ENCODE measurements at regions not wholly inside any gene's neighbourhood (a gene's known extent, or its start where the extent isn't known, plus 50 kb on each side); places are given as distances from the start of the nearest gene placed in this dataset.

DNA sequence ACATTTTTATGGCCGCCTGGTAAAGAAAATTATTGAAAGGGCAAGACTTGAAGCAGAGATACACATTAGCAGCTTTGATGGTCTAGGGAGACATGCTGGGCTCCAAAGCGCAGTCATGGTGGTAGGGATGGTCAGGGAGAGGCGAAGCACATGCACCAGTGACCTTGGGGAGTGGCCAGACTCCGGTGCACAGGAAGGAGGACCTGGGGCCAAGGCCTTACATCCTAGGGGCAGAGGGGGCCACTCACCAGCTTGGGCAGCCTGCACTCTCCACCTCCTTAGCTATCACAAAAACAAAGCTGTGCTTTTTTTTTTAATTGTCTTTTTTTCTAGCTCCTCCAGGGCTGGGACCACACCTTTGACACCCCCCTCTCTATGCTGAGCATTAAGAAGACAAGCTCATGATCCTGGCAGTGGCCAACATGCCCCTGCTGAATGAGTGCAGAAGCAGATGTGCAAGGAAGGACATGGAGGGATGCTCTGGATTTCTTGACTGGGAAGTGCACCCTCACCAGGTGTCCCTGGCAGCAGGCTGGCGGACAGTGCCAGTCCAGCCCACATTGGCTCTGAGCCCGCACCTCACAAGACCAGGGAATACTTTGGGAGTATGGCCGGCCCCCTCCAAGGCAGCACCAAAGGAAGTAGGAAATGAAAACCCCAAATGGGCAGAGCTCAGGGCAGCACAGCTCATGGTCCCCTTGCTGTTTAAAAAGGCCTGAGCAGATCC is 619.9 kb downstream of the TBC1D22A start (continued):
- TF ChIP-seq, protein P1, sequence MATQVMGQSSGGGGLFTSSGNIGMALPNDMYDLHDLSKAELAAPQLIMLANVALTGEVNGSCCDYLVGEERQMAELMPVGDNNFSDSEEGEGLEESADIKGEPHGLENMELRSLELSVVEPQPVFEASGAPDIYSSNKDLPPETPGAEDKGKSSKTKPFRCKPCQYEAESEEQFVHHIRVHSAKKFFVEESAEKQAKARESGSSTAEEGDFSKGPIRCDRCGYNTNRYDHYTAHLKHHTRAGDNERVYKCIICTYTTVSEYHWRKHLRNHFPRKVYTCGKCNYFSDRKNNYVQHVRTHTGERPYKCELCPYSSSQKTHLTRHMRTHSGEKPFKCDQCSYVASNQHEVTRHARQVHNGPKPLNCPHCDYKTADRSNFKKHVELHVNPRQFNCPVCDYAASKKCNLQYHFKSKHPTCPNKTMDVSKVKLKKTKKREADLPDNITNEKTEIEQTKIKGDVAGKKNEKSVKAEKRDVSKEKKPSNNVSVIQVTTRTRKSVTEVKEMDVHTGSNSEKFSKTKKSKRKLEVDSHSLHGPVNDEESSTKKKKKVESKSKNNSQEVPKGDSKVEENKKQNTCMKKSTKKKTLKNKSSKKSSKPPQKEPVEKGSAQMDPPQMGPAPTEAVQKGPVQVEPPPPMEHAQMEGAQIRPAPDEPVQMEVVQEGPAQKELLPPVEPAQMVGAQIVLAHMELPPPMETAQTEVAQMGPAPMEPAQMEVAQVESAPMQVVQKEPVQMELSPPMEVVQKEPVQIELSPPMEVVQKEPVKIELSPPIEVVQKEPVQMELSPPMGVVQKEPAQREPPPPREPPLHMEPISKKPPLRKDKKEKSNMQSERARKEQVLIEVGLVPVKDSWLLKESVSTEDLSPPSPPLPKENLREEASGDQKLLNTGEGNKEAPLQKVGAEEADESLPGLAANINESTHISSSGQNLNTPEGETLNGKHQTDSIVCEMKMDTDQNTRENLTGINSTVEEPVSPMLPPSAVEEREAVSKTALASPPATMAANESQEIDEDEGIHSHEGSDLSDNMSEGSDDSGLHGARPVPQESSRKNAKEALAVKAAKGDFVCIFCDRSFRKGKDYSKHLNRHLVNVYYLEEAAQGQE (IDR thresholded peaks at IDR 0.05; ENCODE audit: unreplicated experiment): no peak
- TF ChIP-seq, protein P2, sequence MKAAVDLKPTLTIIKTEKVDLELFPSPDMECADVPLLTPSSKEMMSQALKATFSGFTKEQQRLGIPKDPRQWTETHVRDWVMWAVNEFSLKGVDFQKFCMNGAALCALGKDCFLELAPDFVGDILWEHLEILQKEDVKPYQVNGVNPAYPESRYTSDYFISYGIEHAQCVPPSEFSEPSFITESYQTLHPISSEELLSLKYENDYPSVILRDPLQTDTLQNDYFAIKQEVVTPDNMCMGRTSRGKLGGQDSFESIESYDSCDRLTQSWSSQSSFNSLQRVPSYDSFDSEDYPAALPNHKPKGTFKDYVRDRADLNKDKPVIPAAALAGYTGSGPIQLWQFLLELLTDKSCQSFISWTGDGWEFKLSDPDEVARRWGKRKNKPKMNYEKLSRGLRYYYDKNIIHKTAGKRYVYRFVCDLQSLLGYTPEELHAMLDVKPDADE (IDR thresholded peaks at IDR 0.05): no peak

DNA sequence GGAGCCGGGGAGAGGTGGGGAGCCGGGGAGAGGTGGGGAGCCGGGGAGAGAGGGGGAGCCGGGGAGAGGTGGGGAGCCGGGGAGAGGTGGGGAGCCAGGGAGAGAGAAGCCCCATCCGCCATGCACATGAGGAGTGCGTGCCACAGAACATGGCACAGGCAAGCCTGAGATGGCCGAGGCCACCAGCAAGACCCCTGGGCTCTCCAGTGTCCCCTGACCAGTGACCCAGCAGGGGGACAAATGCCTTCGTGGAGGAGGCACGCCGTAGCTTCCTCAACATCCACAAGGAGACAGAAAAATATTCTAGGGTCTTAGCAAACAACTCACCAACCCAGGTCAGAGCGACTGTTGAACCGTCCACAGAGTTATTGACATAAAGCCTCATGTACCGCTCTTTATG is 618.8 kb downstream of the TBC1D22A start:
- no peaks in the 10 kb centered on the region for H3F3A ChIP-seq (replicated peaks; ENCODE audit: low read depth)
- H3K4me3 Mint-ChIP-seq: no peak overlapping the region
- no peak overlapping the region for H3K4me2 ChIP-seq
- no peaks in the 10 kb centered on the region for H3K9me2 ChIP-seq (ENCODE audit: insufficient read depth)
- no peaks in the 10 kb centered on the region for H3K79me2 ChIP-seq (replicated peaks; ENCODE audit: insufficient read depth)
- 0 out of 2 replicates have a peak, but pooled peaks cover 8% of the 10 kb centered on the region for H3K36me3 ChIP-seq (ENCODE audit: insufficient read depth)
- peaks cover 9% of the 10 kb centered on the region for H3K27me3 Mint-ChIP-seq (ENCODE audit: insufficient read depth, low read depth, poor library complexity)
- no peaks in the 10 kb centered on the region for H4K20me1 ChIP-seq (replicated peaks; ENCODE audit: insufficient read depth)
- peaks cover 58% of the 10 kb centered on the region for H3K36me3 Mint-ChIP-seq (ENCODE audit: low read depth)
- H3K4me1 ChIP-seq (ENCODE audit: insufficient read depth): no peaks in the 10 kb centered on the region
- ATAC-seq: no peak
- no peak overlapping the region for H3K4me3 ChIP-seq
- no peak overlapping the region for H3K27ac ChIP-seq (ENCODE audit: low read depth)
- H3K27ac Mint-ChIP-seq: no peak overlapping the region
- DNase-seq (ENCODE audit: low spot score): no peak
- no peaks in the 10 kb centered on the region for H3K27me3 ChIP-seq (ENCODE audit: insufficient read depth)
- H3K9me3 Mint-ChIP-seq: peaks cover 100% of the 10 kb centered on the region
- H2AFZ ChIP-seq: no peak overlapping the region
- no peaks in the 10 kb centered on the region for H3K4me1 Mint-ChIP-seq
- no peak for TF ChIP-seq CREB1 (CRISPR knock-in tag; IDR thresholded peaks at IDR 0.05; ENCODE audit: low read depth)
- TF ChIP-seq, protein P3, sequence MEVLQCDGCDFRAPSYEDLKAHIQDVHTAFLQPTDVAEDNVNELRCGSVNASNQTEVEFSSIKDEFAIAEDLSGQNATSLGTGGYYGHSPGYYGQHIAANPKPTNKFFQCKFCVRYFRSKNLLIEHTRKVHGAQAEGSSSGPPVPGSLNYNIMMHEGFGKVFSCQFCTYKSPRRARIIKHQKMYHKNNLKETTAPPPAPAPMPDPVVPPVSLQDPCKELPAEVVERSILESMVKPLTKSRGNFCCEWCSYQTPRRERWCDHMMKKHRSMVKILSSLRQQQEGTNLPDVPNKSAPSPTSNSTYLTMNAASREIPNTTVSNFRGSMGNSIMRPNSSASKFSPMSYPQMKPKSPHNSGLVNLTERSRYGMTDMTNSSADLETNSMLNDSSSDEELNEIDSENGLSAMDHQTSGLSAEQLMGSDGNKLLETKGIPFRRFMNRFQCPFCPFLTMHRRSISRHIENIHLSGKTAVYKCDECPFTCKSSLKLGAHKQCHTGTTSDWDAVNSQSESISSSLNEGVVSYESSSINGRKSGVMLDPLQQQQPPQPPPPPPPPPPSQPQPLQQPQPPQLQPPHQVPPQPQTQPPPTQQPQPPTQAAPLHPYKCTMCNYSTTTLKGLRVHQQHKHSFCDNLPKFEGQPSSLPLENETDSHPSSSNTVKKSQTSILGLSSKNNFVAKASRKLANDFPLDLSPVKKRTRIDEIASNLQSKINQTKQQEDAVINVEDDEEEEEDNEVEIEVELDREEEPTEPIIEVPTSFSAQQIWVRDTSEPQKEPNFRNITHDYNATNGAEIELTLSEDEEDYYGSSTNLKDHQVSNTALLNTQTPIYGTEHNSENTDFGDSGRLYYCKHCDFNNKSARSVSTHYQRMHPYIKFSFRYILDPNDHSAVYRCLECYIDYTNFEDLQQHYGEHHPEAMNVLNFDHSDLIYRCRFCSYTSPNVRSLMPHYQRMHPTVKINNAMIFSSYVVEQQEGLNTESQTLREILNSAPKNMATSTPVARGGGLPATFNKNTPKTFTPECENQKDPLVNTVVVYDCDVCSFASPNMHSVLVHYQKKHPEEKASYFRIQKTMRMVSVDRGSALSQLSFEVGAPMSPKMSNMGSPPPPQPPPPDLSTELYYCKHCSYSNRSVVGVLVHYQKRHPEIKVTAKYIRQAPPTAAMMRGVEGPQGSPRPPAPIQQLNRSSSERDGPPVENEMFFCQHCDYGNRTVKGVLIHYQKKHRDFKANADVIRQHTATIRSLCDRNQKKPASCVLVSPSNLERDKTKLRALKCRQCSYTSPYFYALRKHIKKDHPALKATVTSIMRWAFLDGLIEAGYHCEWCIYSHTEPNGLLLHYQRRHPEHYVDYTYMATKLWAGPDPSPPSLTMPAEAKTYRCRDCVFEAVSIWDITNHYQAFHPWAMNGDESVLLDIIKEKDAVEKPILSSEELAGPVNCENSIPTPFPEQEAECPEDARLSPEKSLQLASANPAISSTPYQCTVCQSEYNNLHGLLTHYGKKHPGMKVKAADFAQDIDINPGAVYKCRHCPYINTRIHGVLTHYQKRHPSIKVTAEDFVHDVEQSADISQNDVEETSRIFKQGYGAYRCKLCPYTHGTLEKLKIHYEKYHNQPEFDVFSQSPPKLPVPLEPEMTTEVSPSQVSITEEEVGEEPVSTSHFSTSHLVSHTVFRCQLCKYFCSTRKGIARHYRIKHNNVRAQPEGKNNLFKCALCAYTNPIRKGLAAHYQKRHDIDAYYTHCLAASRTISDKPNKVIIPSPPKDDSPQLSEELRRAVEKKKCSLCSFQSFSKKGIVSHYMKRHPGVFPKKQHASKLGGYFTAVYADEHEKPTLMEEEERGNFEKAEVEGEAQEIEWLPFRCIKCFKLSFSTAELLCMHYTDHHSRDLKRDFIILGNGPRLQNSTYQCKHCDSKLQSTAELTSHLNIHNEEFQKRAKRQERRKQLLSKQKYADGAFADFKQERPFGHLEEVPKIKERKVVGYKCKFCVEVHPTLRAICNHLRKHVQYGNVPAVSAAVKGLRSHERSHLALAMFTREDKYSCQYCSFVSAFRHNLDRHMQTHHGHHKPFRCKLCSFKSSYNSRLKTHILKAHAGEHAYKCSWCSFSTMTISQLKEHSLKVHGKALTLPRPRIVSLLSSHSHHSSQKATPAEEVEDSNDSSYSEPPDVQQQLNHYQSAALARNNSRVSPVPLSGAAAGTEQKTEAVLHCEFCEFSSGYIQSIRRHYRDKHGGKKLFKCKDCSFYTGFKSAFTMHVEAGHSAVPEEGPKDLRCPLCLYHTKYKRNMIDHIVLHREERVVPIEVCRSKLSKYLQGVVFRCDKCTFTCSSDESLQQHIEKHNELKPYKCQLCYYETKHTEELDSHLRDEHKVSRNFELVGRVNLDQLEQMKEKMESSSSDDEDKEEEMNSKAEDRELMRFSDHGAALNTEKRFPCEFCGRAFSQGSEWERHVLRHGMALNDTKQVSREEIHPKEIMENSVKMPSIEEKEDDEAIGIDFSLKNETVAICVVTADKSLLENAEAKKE (CRISPR knock-in tag; IDR thresholded peaks at IDR 0.05): no peak
- TF ChIP-seq, protein P1 (IDR thresholded peaks at IDR 0.05; ENCODE audit: unreplicated experiment): no peak
- TF ChIP-seq, protein P4, sequence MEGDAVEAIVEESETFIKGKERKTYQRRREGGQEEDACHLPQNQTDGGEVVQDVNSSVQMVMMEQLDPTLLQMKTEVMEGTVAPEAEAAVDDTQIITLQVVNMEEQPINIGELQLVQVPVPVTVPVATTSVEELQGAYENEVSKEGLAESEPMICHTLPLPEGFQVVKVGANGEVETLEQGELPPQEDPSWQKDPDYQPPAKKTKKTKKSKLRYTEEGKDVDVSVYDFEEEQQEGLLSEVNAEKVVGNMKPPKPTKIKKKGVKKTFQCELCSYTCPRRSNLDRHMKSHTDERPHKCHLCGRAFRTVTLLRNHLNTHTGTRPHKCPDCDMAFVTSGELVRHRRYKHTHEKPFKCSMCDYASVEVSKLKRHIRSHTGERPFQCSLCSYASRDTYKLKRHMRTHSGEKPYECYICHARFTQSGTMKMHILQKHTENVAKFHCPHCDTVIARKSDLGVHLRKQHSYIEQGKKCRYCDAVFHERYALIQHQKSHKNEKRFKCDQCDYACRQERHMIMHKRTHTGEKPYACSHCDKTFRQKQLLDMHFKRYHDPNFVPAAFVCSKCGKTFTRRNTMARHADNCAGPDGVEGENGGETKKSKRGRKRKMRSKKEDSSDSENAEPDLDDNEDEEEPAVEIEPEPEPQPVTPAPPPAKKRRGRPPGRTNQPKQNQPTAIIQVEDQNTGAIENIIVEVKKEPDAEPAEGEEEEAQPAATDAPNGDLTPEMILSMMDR (conservative IDR thresholded peaks at IDR 0.05; ENCODE audit: low read depth in 2 of 2): no peak
- no peak for TF ChIP-seq ZNF331 (CRISPR knock-in tag; IDR thresholded peaks at IDR 0.05; ENCODE audit: low read depth)
- TF ChIP-seq EZH2 (IDR thresholded peaks at IDR 0.05; ENCODE audit: low read depth, unreplicated experiment): no peak

Measured in GM23338 (cell line).